PC-3 (cell line): ENCODE measurements at regions not wholly inside any gene's neighbourhood (a gene's known extent, or its start where the extent isn't known, plus 50 kb on each side); places are given as distances from the start of the nearest gene placed in this dataset.

Source experiments
- EZH2 ChIP-seq: fragments of 300-600 bp; sonication (generic); IDR thresholded peaks from one replicate; pipeline ENCODE4 v1.6.1; 2017; ENCODE audit warnings: antibody characterized with exemption, mild to moderate bottlenecking, low read length; ENCODE audit not compliant: unreplicated experiment
- EZH2phosphoT487 ChIP-seq: fragments of 300-600 bp; sonication (generic); IDR thresholded peaks from 2 replicates; pipeline ENCODE4 v1.6.1; 2018; ENCODE audit warnings: mild to moderate bottlenecking, antibody characterized with exemption, low read length, borderline replicate concordance
- TF ChIP-seq, protein P1 (sequence below): fragments of 300-600 bp; sonication (generic); conservative IDR thresholded peaks from 2 replicates; pipeline ENCODE4 v1.5.1; 2017; ENCODE audit warnings: antibody characterized with exemption, low read depth, mild to moderate bottlenecking, low read length

DNA sequence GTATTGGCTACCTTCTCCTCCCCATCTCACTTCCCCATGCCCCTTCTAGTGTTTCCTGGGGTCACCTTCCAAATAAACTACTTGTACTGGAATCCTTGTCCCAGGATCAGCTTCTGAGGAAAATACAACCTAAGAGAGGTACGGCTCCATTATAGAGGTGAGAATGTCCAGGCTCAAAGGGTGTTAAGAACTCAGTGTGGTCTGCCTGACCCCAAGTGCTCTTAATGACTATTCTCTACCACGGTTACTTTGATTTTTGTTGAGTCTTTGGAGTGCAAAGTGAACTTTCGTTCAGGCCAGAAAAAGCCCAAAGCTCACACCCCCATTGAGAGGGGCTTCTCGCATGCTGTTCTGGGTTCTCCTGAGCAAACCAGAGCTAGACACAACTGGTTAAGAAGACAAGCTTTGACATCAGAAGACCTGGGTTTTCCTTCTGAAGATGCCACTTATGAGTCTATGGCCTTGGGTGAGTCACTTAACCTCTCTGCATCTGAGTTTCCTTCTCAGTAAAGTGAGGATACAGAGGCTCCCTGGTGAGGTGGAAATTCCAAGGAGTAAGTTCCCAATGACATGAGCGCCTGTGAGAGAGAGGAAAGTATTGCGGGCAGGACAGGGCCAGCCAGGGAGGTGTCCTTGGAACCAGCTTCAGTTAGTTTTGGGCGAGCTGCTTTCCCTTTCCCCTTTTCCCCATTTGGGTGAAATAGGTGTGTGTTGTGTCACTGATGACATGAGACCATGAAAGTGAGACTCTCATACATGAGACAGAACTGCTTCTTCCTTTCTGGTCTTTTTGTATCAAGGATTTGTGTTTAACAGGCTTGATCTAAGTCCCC lies 475.0 kb upstream of the PROK2 start:
- TF ChIP-seq, protein P1, sequence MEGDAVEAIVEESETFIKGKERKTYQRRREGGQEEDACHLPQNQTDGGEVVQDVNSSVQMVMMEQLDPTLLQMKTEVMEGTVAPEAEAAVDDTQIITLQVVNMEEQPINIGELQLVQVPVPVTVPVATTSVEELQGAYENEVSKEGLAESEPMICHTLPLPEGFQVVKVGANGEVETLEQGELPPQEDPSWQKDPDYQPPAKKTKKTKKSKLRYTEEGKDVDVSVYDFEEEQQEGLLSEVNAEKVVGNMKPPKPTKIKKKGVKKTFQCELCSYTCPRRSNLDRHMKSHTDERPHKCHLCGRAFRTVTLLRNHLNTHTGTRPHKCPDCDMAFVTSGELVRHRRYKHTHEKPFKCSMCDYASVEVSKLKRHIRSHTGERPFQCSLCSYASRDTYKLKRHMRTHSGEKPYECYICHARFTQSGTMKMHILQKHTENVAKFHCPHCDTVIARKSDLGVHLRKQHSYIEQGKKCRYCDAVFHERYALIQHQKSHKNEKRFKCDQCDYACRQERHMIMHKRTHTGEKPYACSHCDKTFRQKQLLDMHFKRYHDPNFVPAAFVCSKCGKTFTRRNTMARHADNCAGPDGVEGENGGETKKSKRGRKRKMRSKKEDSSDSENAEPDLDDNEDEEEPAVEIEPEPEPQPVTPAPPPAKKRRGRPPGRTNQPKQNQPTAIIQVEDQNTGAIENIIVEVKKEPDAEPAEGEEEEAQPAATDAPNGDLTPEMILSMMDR = no peak
- TF ChIP-seq EZH2 (no peak), EZH2phosphoT487 (no peak)
